Activated CD8-positive, alpha-beta T cell treated with anti-CD3 and anti-CD28 coated beads for 36 hours (primary cell): ENCODE measurements at regions not wholly inside any gene's neighbourhood (a gene's known extent, or its start where the extent isn't known, plus 50 kb on each side); places are given as distances from the start of the nearest gene placed in this dataset.
A peak's percentile ranks its signal among the peaks of the same experiment; 100 is the strongest.
"Not testable (repeated sequence)": the region's sequence is repeated elsewhere in the genome, so short reads cannot be mapped to it uniquely, and the experiment has no call there.

Source experiments
- ATAC-seq: fragments of 200-7000 bp; cut with Tn5 transposase; one replicate; pipeline ENCODE4 v1.10.0; 2021; ENCODE audit warnings: mild to moderate bottlenecking, moderate library complexity
- CTCF ChIA-PET: fragments of 350-600 bp; sonication (Branson Sonifier 250); formaldehyde crosslinking; loops from one replicate; lab custom pipeline; 2021; ENCODE audit warnings: antibody characterized with exemption; lab: Charles Lee
- POLR2A ChIA-PET: fragments of 350-600 bp; sonication (Branson Sonifier 250); formaldehyde crosslinking; loops from one replicate; lab custom pipeline; 2021; ENCODE audit warnings: antibody characterized with exemption; lab: Charles Lee
- DNase-seq: peaks from one replicate; pipeline ENCODE4 v3.0.0-alpha.2; 2020
- H3K27ac Mint-ChIP-seq: one replicate; pipeline ENCODE4 v1.8.0; 2021; ENCODE audit warnings: mild to moderate bottlenecking, mixed read lengths
- H3K27me3 Mint-ChIP-seq: one replicate; pipeline ENCODE4 v1.8.0; 2021; ENCODE audit warnings: mixed read lengths
- H3K36me3 Mint-ChIP-seq: one replicate; pipeline ENCODE4 v1.8.0; 2021; ENCODE audit warnings: low read depth, mixed read lengths
- H3K4me1 Mint-ChIP-seq: one replicate; pipeline ENCODE4 v1.8.0; 2021; ENCODE audit warnings: low read depth, mixed read lengths
- H3K4me3 Mint-ChIP-seq: one replicate; pipeline ENCODE4 v1.8.0; 2021; ENCODE audit warnings: mild to moderate bottlenecking, moderate library complexity, mixed read lengths
- H3K9me3 Mint-ChIP-seq: one replicate; pipeline ENCODE4 v1.8.0; 2021; ENCODE audit warnings: mixed read lengths
- CTCF ChIP-seq: fragments of 200-600 bp; IDR thresholded peaks from one replicate; pipeline ENCODE4 v1.8.0; 2022; ENCODE audit warnings: antibody characterized with exemption, mild to moderate bottlenecking
- intact Hi-C: fragments of 100-400 bp; cut with micrococcal nuclease; formaldehyde crosslinking; loops from one replicate; pipeline ENCODE4 v1.10.0; 2022

GRCh38 chr6:118367314-118367713 is 180.8 kb upstream of the PLN start:
- intact Hi-C loops, result no loop called here
- CTCF ChIA-PET, result interaction anchor here (1.1 kb wide), 1 partner anchor 17 kb away, joined by 3 read pairs; no protein-coding TSS in a partner anchor

GRCh38 chr6:118370722-118371121 is 177.4 kb upstream of the PLN start:
- no peaks in the 10 kb centered on the region for H3K27me3 Mint-ChIP-seq
- peaks cover 6% of the 10 kb centered on the region for H3K36me3 Mint-ChIP-seq
- ChIA-PET CTCF (no interaction called here), POLR2A (interaction anchor here (0.6 kb wide), 1 partner anchor 31 kb away, joined by 3 read pairs; no protein-coding TSS in a partner anchor)
- TF ChIP-seq CTCF, result no peak
- H3K4me3 Mint-ChIP-seq, result no peak overlapping the region
- intact Hi-C loops, result no loop called here
- H3K9me3 Mint-ChIP-seq, result peaks cover 4% of the 10 kb centered on the region
- no peak for DNase-seq
- ATAC-seq, result no peak
- no peaks in the 10 kb centered on the region for H3K4me1 Mint-ChIP-seq
- no peak overlapping the region for H3K27ac Mint-ChIP-seq

More at GRCh38 chr6:118367314-118367713, 180.8 kb upstream of the PLN start:
- no peak for TF ChIP-seq CTCF
- no peak overlapping the region for H3K27ac Mint-ChIP-seq
- H3K4me3 Mint-ChIP-seq, result no peak overlapping the region
- H3K4me1 Mint-ChIP-seq, result no peaks in the 10 kb centered on the region
- ATAC-seq (no peak), DNase-seq (no peak)
- POLR2A ChIA-PET, result no interaction called here
- peaks cover 6% of the 10 kb centered on the region for H3K36me3 Mint-ChIP-seq
- H3K27me3 Mint-ChIP-seq, result no peaks in the 10 kb centered on the region
- H3K9me3 Mint-ChIP-seq, result peaks cover 4% of the 10 kb centered on the region

- H3K27ac Mint-ChIP-seq, result no peak overlapping the region
- no peaks in the 10 kb centered on the region for H3K4me1 Mint-ChIP-seq
- peaks cover 4% of the 10 kb centered on the region for H3K9me3 Mint-ChIP-seq
- no peak for DNase-seq
- peaks cover 6% of the 10 kb centered on the region for H3K36me3 Mint-ChIP-seq
- H3K4me3 Mint-ChIP-seq, result no peak overlapping the region
- TF ChIP-seq CTCF, result no peak
- H3K27me3 Mint-ChIP-seq, result no peaks in the 10 kb centered on the region
- CTCF ChIA-PET, result no interaction called here
- intact Hi-C loops, result no loop called here
- POLR2A ChIA-PET, result no interaction called here
- no peak for ATAC-seq
These were observed 176.1 kb upstream of the PLN start for GRCh38 chr6:118371955-118372354.

- Mint-ChIP-seq H3K4me1 (no peaks in the 10 kb centered on the region), H3K27ac (no peak overlapping the region), H3K27me3 (no peaks in the 10 kb centered on the region), H3K36me3 (peaks cover 6% of the 10 kb centered on the region), H3K4me3 (no peak overlapping the region), H3K9me3 (peaks cover 4% of the 10 kb centered on the region)
- CTCF ChIA-PET, result no interaction called here
- intact Hi-C loops, result no loop called here
- DNase-seq, result no peak
- ATAC-seq, result no peak
- POLR2A ChIA-PET, result no interaction called here
- TF ChIP-seq CTCF, result no peak
These were observed 175.7 kb upstream of the PLN start for GRCh38 chr6:118372413-118372812.

GRCh38 chr6:118377711-118378414 is 170.2 kb upstream of the PLN start:
- POLR2A ChIA-PET, result no interaction called here
- intact Hi-C loops, result no loop called here
- no peak for TF ChIP-seq CTCF
- H3K4me3 Mint-ChIP-seq, result no peak overlapping the region
- no peak overlapping the region for H3K27ac Mint-ChIP-seq
- H3K9me3 Mint-ChIP-seq, result no peaks in the 10 kb centered on the region
- CTCF ChIA-PET, result no interaction called here
- DNase-seq (peak; percentile 2), ATAC-seq (no peak)
- H3K4me1 Mint-ChIP-seq, result no peaks in the 10 kb centered on the region
- H3K36me3 Mint-ChIP-seq, result no peaks in the 10 kb centered on the region
- H3K27me3 Mint-ChIP-seq, result no peaks in the 10 kb centered on the region

GRCh38 chr6:118380620-118381019 is 167.5 kb upstream of the PLN start:
- H3K4me3 Mint-ChIP-seq, H3K36me3 Mint-ChIP-seq, H3K27ac Mint-ChIP-seq, POLR2A ChIA-PET, CTCF ChIA-PET, H3K4me1 Mint-ChIP-seq, H3K27me3 Mint-ChIP-seq, intact Hi-C loops, H3K9me3 Mint-ChIP-seq, DNase-seq, ATAC-seq: not testable (repeated sequence)
